ENCODE measurements at regions not wholly inside any gene's neighbourhood (a gene's known extent, or its start where the extent isn't known, plus 50 kb on each side); places are given as distances from the start of the nearest gene placed in this dataset.

DNA sequence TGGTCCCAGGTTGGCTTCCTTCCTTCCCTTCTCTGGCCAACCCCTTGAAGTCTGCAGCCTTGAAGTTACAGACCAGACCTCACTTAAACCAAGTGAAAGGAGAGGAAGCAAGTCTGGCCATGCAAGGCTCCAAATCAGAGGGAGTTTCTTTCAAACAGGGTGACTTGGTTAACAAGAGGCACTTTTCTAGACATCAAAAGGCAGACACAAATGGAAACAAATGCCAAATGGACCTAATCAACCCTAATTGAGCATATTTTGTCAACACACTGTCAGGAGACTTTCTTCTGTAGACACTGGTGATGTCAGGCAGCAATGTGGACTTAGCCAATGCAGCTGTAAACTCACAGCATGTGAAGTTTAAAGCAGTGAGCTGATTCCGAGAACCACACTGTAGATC, 282.7 kb upstream of the FZD8 start (continued):
- no peak for TF ChIP-seq PHF8 (conservative IDR thresholded peaks at IDR 0.05; ENCODE audit: low read depth, low read length)
